ENCODE measurements at regions not wholly inside any gene's neighbourhood (a gene's known extent, or its start where the extent isn't known, plus 50 kb on each side); places are given as distances from the start of the nearest gene placed in this dataset.

DNA sequence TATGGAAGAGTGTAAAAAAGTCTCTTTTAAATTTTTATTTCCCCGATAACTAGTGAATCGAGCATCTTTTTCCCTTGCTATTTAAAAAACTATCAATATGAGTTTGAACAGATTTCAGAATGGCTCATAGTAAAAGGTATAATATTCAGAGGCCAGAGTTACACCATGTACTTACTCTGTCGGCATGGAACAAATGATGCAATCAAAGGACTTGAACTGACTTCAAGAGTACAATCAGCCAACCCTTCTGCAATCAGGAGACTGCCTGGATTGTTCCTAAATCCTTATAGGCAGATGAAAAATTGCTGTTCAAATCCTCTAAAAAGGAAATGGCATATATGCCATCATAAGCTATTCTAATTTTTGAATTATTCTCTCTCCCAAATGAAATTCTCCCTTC is 273.3 kb downstream of the SH2D1A start:
- Histone ChIP-seq H3K79me2 (ENCODE audit: control insufficient read depth, insufficient read depth, low read length) (no peaks in the 10 kb centered on the region), H4K20me1 (ENCODE audit: control insufficient read depth, insufficient read depth) (no peaks in the 10 kb centered on the region), H3K9me3 (replicated peaks; ENCODE audit: control insufficient read depth, insufficient read depth, low read length) (no peaks in the 10 kb centered on the region), H3K27me3 (replicated peaks in 1 of 2; ENCODE audit: control insufficient read depth in 2 of 2, insufficient read depth in 2 of 2, low read length in 1 of 2) (no peaks in the 10 kb centered on the region), H3K4me3 (no peak overlapping the region), H3K4me1 (ENCODE audit: control insufficient read depth, insufficient read depth, low read length) (no peaks in the 10 kb centered on the region), H3K27ac (ENCODE audit: control insufficient read depth, insufficient read depth) (no peak overlapping the region), H3K4me2 (ENCODE audit: control insufficient read depth, insufficient read depth) (no peak overlapping the region), H3K9ac (ENCODE audit: control insufficient read depth, insufficient read depth, low read length) (no peak overlapping the region), H2AFZ (ENCODE audit: control insufficient read depth, low read depth, low read length) (no peak overlapping the region), H3K36me3 (ENCODE audit: control insufficient read depth in 2 of 2, insufficient read depth in 2 of 2, low read length in 1 of 2) (no peaks in the 10 kb centered on the region)
- FAIRE-seq, result no peak
- in situ Hi-C loops (cut with MboI), result no loop called here
- WGBS (ENCODE audit: insufficient coverage, insufficient replicate concordance, low lambda C conversion rate, missing lambda C conversion rate), result 20% methylated on average over 3 of the region's 3 CpGs
- DNase-seq (ENCODE audit: low read depth, low spot score), result no peak
- TF ChIP-seq POLR2AphosphoS5 (IDR thresholded peaks at IDR 0.05; ENCODE audit: low read length) (no peak), SMAD1 (IDR thresholded peaks at IDR 0.05; ENCODE audit: low read depth, partially characterized antibody) (no peak), TAF1 (IDR thresholded peaks at IDR 0.05; ENCODE audit: borderline replicate concordance, low read depth, low read length) (no peak), EED (IDR thresholded peaks at IDR 0.05; ENCODE audit: low read depth) (no peak), NFIC (IDR thresholded peaks at IDR 0.05; ENCODE audit: low read depth, low read length) (no peak), POLR2A (IDR thresholded peaks at IDR 0.05; ENCODE audit: low read depth, low read length) (no peak), JUND (IDR thresholded peaks at IDR 0.05; ENCODE audit: low read depth, low read length) (no peak)
- TF ChIP-seq, protein P1, sequence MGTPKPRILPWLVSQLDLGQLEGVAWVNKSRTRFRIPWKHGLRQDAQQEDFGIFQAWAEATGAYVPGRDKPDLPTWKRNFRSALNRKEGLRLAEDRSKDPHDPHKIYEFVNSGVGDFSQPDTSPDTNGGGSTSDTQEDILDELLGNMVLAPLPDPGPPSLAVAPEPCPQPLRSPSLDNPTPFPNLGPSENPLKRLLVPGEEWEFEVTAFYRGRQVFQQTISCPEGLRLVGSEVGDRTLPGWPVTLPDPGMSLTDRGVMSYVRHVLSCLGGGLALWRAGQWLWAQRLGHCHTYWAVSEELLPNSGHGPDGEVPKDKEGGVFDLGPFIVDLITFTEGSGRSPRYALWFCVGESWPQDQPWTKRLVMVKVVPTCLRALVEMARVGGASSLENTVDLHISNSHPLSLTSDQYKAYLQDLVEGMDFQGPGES (IDR thresholded peaks at IDR 0.05), result no peak
- TF ChIP-seq, protein P2, sequence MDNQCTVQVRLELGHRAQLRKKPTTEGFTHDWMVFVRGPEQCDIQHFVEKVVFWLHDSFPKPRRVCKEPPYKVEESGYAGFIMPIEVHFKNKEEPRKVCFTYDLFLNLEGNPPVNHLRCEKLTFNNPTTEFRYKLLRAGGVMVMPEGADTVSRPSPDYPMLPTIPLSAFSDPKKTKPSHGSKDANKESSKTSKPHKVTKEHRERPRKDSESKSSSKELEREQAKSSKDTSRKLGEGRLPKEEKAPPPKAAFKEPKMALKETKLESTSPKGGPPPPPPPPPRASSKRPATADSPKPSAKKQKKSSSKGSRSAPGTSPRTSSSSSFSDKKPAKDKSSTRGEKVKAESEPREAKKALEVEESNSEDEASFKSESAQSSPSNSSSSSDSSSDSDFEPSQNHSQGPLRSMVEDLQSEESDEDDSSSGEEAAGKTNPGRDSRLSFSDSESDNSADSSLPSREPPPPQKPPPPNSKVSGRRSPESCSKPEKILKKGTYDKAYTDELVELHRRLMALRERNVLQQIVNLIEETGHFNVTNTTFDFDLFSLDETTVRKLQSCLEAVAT (IDR thresholded peaks at IDR 0.05), result no peak
- TF ChIP-seq, protein P3, sequence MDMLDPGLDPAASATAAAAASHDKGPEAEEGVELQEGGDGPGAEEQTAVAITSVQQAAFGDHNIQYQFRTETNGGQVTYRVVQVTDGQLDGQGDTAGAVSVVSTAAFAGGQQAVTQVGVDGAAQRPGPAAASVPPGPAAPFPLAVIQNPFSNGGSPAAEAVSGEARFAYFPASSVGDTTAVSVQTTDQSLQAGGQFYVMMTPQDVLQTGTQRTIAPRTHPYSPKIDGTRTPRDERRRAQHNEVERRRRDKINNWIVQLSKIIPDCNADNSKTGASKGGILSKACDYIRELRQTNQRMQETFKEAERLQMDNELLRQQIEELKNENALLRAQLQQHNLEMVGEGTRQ (IDR thresholded peaks at IDR 0.05; ENCODE audit: borderline replicate concordance, low read depth, low read length), result no peak
- ChIA-PET POLR2A (no interaction called here), SMC1A (ENCODE audit: uncharacterized antibody, unreplicated experiment) (no interaction called here), RAD21 (ENCODE audit: unreplicated experiment) (no interaction called here), CTCF (no interaction called here)
- ATAC-seq, result no peak
- intact Hi-C loops (cut with micrococcal nuclease; ENCODE audit: unreplicated experiment), result no loop called here
- BruUV-seq (replicated peaks), result no TSS peak
